22Rv1 (cell line): ENCODE measurements at regions not wholly inside any gene's neighbourhood (a gene's known extent, or its start where the extent isn't known, plus 50 kb on each side); places are given as distances from the start of the nearest gene placed in this dataset.

Source experiments
- CTCF ChIP-seq: fragments of 450-650 bp; IDR thresholded peaks from 2 replicates; pipeline ENCODE4 v1.5.1; 2017; ENCODE audit warnings: mild to moderate bottlenecking
- ZFX ChIP-seq: fragments of 450-650 bp; IDR thresholded peaks from 2 replicates; pipeline ENCODE4 v1.6.1; 2017; ENCODE audit warnings: antibody characterized with exemption, borderline replicate concordance

GRCh38 chr5:77855369-77855768 is 79.2 kb upstream of the TBCA start:
- TF ChIP-seq CTCF (no peak), ZFX (no peak)
